ENCODE measurements at regions not wholly inside any gene's neighbourhood (a gene's known extent, or its start where the extent isn't known, plus 50 kb on each side); places are given as distances from the start of the nearest gene placed in this dataset.
"Not testable (repeated sequence)": the region's sequence is repeated elsewhere in the genome, so short reads cannot be mapped to it uniquely, and the experiment has no call there.

GRCh38 chr4:138866314-138866713 lies 149.3 kb upstream of the NOCT start:
- 91% methylated on average over 2 of the region's 2 CpGs for WGBS
- no peak for DNase-seq (ENCODE audit: low spot score in 2 of 2)
- H3K9me3 ChIP-seq, result no peaks in the 10 kb centered on the region
- no peaks in the 10 kb centered on the region for H3K36me3 ChIP-seq
- H3K4me3 ChIP-seq, result no peak overlapping the region
- H3K27me3 ChIP-seq, result no peaks in the 10 kb centered on the region
- no peak overlapping the region for H3K27ac ChIP-seq
- peaks cover 6% of the 10 kb centered on the region for H3K4me1 ChIP-seq
- TF ChIP-seq POLR2A (IDR thresholded peaks at IDR 0.05) (no peak), EP300 (IDR thresholded peaks at IDR 0.05) (no peak), CTCF (IDR thresholded peaks at IDR 0.05) (no peak)

DNA sequence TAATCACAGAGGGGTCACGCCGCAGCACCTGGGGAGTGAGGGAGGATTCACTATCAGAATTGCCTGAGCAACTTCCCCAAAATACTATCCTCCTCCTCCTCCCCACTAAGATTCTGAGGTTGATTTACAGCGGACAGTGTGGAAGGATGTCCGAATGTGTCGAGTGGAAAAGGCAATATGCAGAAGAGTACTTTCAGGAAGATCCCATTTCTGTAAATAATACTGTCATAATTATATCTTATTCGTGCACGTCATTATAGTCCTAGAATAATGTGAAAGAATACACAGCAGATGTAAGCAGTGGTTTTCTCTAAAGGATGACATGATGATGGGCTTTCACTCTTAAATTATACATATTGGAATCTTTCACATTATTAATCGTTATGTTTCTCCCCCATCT lies 149.8 kb upstream of the NOCT start:
- H3K4me3 ChIP-seq, result no peak overlapping the region
- H3K36me3 ChIP-seq, result no peaks in the 10 kb centered on the region
- no peaks in the 10 kb centered on the region for H3K9me3 ChIP-seq
- DNase-seq (ENCODE audit: low spot score in 2 of 2), result no peak
- peaks cover under 1% of the 10 kb centered on the region for H3K4me1 ChIP-seq
- H3K27ac ChIP-seq, result no peak overlapping the region
- TF ChIP-seq POLR2AphosphoS5 (IDR thresholded peaks at IDR 0.05), result no peak
- no peak for TF ChIP-seq EP300 (IDR thresholded peaks at IDR 0.05)
- TF ChIP-seq CTCF (IDR thresholded peaks at IDR 0.05), result no peak
- no peak for TF ChIP-seq POLR2A (IDR thresholded peaks at IDR 0.05)
- 79% methylated on average over 8 of the region's 8 CpGs for WGBS
- H3K27me3 ChIP-seq, result no peaks in the 10 kb centered on the region

DNA sequence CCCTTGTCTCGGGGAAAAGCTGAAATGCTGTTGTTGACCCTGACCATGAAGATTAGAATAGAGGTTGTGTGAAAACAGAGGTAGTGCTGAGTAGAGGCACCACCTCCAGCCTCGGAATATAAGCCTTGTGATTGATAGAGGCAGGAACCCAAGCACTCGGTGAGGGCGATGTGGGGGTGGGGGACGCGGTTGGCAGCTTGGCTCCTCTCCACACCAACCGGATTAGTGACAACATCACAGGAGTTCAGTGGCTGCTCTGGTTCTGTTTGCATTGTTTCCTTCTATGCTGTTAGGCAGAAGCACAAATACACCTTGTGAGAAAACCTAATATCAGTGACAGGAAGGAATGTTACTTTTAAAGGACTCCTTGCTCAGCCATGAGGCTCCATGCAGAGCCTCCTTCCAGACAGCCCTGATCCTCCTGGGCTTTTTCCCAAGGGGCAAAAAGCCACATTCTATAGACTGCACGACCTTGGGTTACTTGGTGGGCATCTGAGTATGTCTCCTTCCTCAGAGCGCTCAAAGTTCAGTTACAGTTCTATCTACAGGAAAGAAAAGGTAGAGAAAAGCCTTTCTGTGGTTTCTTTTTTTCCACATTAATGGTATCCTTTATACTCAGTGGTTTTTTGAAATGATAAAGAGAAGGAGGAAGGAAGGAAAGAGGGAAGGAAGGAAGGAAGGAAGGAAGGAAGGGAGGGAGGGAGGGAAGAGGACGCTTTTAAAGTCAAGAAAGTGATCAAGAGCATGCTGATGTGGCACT lies 150.4 kb upstream of the NOCT start:
- TF ChIP-seq EP300 (IDR thresholded peaks at IDR 0.05) (no peak), POLR2AphosphoS5 (IDR thresholded peaks at IDR 0.05) (no peak), CTCF (IDR thresholded peaks at IDR 0.05) (no peak), POLR2A (IDR thresholded peaks at IDR 0.05) (no peak)
- H3K9me3 ChIP-seq, result no peaks in the 10 kb centered on the region
- 45% methylated on average over 8 of the region's 10 CpGs for WGBS
- H3K36me3 ChIP-seq, result no peaks in the 10 kb centered on the region
- no peaks in the 10 kb centered on the region for H3K27me3 ChIP-seq
- no peak overlapping the region for H3K4me3 ChIP-seq
- no peaks in the 10 kb centered on the region for H3K4me1 ChIP-seq
- H3K27ac ChIP-seq, result no peak overlapping the region
- DNase-seq (ENCODE audit: low spot score in 2 of 2), result no peak

DNA sequence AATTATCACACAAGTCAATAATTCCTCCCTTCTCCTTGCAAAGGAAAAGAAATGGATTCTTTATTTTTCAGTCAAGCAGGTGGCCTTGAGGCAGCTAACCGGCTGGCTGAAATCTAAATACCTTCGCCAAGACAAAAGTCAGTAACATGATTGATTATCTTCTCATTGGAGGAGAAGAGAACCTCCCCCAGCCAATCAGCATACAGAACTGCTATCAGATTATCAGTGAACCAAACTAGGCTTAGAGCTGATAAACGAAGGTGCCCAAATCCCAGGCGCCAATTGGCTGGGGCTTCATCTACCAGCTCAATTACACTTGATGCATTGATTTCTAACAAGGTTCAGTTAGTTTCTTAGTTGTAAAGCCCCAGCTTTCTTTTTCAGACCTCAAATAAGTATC lies 152.4 kb upstream of the NOCT start:
- Histone ChIP-seq H3K36me3 (no peaks in the 10 kb centered on the region), H3K4me1 (no peaks in the 10 kb centered on the region), H3K27me3 (no peaks in the 10 kb centered on the region), H3K9me3 (no peaks in the 10 kb centered on the region), H3K4me3 (no peak overlapping the region), H3K27ac (no peak overlapping the region)
- 73% methylated on average over 4 of the region's 4 CpGs for WGBS
- no peak for DNase-seq (ENCODE audit: low spot score in 2 of 2)
- TF ChIP-seq EP300 (IDR thresholded peaks at IDR 0.05), result no peak

DNA sequence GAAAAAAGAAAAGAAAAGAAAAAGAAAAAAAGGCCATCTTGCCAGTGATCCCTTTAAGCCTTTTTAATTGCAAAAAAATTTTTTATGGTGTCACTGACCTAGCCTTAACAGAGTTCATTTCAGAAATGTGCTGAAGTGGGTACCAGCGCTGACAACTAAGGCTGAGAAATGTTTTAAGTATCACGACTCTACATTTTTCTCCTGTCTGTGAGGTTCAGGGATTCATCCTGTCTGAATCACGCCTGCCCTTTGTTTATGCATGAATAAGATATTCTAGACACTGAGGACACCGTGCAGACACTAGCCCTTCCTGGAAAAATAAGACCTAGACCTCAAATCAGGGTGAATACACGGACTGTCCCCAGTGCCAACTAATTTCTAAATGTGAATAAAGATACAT lies 154.4 kb upstream of the NOCT start:
- no peaks in the 10 kb centered on the region for H3K36me3 ChIP-seq
- WGBS, result 81% methylated on average over 5 of the region's 5 CpGs
- no peak for DNase-seq (ENCODE audit: low spot score in 2 of 2)
- H3K9me3 ChIP-seq, result no peaks in the 10 kb centered on the region
- H3K27ac ChIP-seq, result no peak overlapping the region
- no peaks in the 10 kb centered on the region for H3K4me1 ChIP-seq
- TF ChIP-seq EP300 (IDR thresholded peaks at IDR 0.05) (no peak), CTCF (IDR thresholded peaks at IDR 0.05) (no peak), POLR2A (IDR thresholded peaks at IDR 0.05) (no peak), POLR2AphosphoS5 (IDR thresholded peaks at IDR 0.05) (no peak)
- no peaks in the 10 kb centered on the region for H3K27me3 ChIP-seq
- no peak overlapping the region for H3K4me3 ChIP-seq

DNA sequence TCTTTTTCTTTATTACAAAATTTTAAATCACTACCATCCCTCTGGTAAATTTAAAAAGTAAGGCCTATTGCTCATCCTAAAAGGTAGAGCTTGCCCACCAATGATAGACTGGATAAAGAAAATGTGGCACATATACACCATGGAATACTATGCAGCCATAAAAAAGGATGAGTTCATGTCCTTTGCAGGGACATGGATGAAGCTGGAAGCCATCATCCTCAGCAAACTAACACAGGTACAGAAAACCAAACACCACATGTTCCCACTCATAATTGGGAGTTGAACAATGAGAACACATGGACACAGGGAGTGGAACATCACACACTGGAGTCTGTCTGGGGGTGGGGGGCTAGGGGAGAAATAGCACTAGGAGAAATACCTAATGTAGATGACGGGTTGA lies 155.2 kb upstream of the NOCT start:
- H3K4me3 ChIP-seq; H3K27ac ChIP-seq; H3K4me1 ChIP-seq; H3K36me3 ChIP-seq; H3K9me3 ChIP-seq; DNase-seq (ENCODE audit: low spot score in 2 of 2); H3K27me3 ChIP-seq: not testable (repeated sequence)
- WGBS, result 97% methylated on average over 1 of the region's 1 CpG
